ENCODE measurements at regions not wholly inside any gene's neighbourhood (a gene's known extent, or its start where the extent isn't known, plus 50 kb on each side); places are given as distances from the start of the nearest gene placed in this dataset.

- peaks cover 0 to 4% (median 0%) of the 10 kb centered on the region in 12 donors for H3K4me1 ChIP-seq
- H3K4me3 ChIP-seq, result no peak overlapping the region
- H3K27ac ChIP-seq, result no peak overlapping the region
- DNase-seq (no peak), ATAC-seq (no peak)
- H3K9me3 ChIP-seq, result peaks cover 0 to 26% (median 15%) of the 10 kb centered on the region in 12 donors
- TF ChIP-seq POLR2A (IDR thresholded peaks at IDR 0.05) (no peak), CTCF (IDR thresholded peaks at IDR 0.05) (no peak)
- no peaks in the 10 kb centered on the region for H3K36me3 ChIP-seq
- WGBS, 4 donors, result 90 to 97% (median 91%) methylated on average over 5 of the region's 5 CpGs
- H3K27me3 ChIP-seq, result no peaks in the 10 kb centered on the region
- intact Hi-C loops (cut with DNase I), result no loop called here
Measured at GRCh38 chr19:28609944-28610343, 603.0 kb downstream of the UQCRFS1 start.

GRCh38 chr19:28609091-28609755 is 603.7 kb downstream of the UQCRFS1 start:
- Histone ChIP-seq H3K27ac (no peak overlapping the region), H3K4me3 (no peak overlapping the region), H3K36me3 (no peaks in the 10 kb centered on the region), H3K9me3 (peaks cover 0 to 18% (median 9%) of the 10 kb centered on the region in 12 donors), H3K27me3 (no peaks in the 10 kb centered on the region), H3K4me1 (peaks cover 0 to 4% (median 0%) of the 10 kb centered on the region in 12 donors)
- intact Hi-C loops (cut with DNase I), result no loop called here
- DNase-seq (no peak), ATAC-seq (no peak)
- TF ChIP-seq POLR2A (IDR thresholded peaks at IDR 0.05) (no peak), CTCF (IDR thresholded peaks at IDR 0.05) (no peak)
- WGBS, 4 donors, result 74 to 86% (median 79%) methylated on average over 8 of the region's 8 CpGs

- Histone ChIP-seq H3K4me1 (peaks cover 0 to 4% (median 0%) of the 10 kb centered on the region in 12 donors), H3K36me3 (no peaks in the 10 kb centered on the region), H3K4me3 (no peak overlapping the region), H3K27me3 (no peaks in the 10 kb centered on the region), H3K27ac (no peak overlapping the region), H3K9me3 (peaks cover 0 to 14% (median 3%) of the 10 kb centered on the region in 12 donors)
- ATAC-seq (no peak), DNase-seq (no peak)
- WGBS, 4 donors, result 88 to 91% (median 90%) methylated on average over 4 of the region's 4 CpGs
- no peak for TF ChIP-seq CTCF (IDR thresholded peaks at IDR 0.05)
- no peak for TF ChIP-seq POLR2A (IDR thresholded peaks at IDR 0.05)
- intact Hi-C loops (cut with DNase I), result no loop called here
Measured at GRCh38 chr19:28608292-28608691, 604.7 kb downstream of the UQCRFS1 start.

GRCh38 chr19:28607066-28607583 is 605.8 kb downstream of the UQCRFS1 start:
- WGBS, 4 donors, result 92 to 93% (median 92%) methylated on average over 14 of the region's 14 CpGs
- TF ChIP-seq POLR2A (IDR thresholded peaks at IDR 0.05), result no peak
- no peak for TF ChIP-seq CTCF (IDR thresholded peaks at IDR 0.05)
- Histone ChIP-seq H3K36me3 (no peaks in the 10 kb centered on the region), H3K27me3 (no peaks in the 10 kb centered on the region), H3K9me3 (peaks cover 0 to 14% (median 3%) of the 10 kb centered on the region in 12 donors), H3K4me3 (no peak overlapping the region), H3K27ac (no peak overlapping the region), H3K4me1 (peaks cover 0 to 4% (median 0%) of the 10 kb centered on the region in 12 donors)
- DNase-seq, result no peak
- intact Hi-C loops (cut with DNase I), result no loop called here
- ATAC-seq, result no peak

All from heart left ventricle (tissue), 16 donors.